Mesothelial cell of epicardium (in vitro differentiated cells): ENCODE measurements at regions not wholly inside any gene's neighbourhood (a gene's known extent, or its start where the extent isn't known, plus 50 kb on each side); places are given as distances from the start of the nearest gene placed in this dataset.

Source experiments
- DNase-seq, 2 experiments: peaks; one replicate each; pipeline ENCODE4 v3.0.0; 2021; ENCODE audit warnings: low spot score in 2 of 2; ENCODE audit not compliant: unreplicated experiment in 2 of 2
- H3K27ac Mint-ChIP-seq: 2 replicates; pipeline ENCODE4 v1.8.0; 2021; ENCODE audit warnings: mixed read lengths
- H3K27me3 Mint-ChIP-seq: 2 replicates; pipeline ENCODE4 v1.8.0; 2021; ENCODE audit warnings: low read depth, mixed read lengths
- H3K36me3 Mint-ChIP-seq: 2 replicates; pipeline ENCODE4 v1.8.0; 2021; ENCODE audit warnings: mixed read lengths
- H3K4me1 Mint-ChIP-seq: 2 replicates; pipeline ENCODE4 v1.8.0; 2021; ENCODE audit warnings: mixed read lengths
- H3K4me3 Mint-ChIP-seq: 2 replicates; pipeline ENCODE4 v1.8.0; 2021; ENCODE audit warnings: mild to moderate bottlenecking, moderate library complexity, mixed read lengths
- H3K9me3 Mint-ChIP-seq: 2 replicates; pipeline ENCODE4 v1.8.0; 2021; ENCODE audit warnings: mixed read lengths
- TF ChIP-seq, protein P1 (sequence below): fragments of 200-600 bp; sonication (generic); IDR thresholded peaks from one replicate; pipeline ENCODE4 v1.5.0; 2021; ENCODE audit warnings: antibody characterized with exemption; ENCODE audit not compliant: unreplicated experiment

DNA sequence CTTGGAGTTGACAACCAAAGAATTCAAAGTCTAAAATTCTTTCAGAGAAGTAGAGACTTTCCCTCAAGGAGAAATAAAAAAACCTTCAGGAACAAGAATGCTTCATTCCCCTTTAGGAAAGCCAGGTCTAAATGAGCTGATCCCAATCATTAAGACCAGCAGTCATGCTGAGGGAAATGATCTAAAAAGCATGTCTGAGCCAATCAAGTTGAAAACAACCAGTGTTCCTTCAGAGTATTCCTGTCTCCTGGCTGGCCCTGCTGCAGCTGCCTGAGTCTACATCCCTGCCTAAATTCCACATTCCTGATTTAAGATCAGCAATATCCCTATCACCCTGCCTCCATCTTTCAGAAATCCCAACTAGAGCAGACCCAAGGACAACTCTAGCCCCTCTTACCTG lies 244.5 kb downstream of the PLK2 start:
- H3K27ac Mint-ChIP-seq = no peak overlapping the region

DNA sequence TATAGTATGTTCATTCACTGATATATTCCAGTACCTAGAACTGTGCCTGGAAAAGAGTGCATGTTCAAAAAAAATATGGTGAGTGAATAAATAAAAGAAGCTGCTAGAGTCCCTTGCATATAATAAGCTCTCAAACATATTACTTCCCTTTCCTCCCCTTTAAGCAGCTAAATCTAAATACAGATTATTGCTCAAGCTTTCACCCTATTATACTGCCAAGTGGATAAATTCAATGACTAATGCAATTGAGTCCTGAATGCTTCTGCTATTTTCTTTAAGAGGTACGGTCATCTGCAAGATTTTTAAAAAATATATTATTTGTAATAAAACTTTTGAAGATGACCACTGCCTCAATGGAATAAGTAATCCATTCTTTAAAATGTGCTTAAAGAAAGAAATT lies 248.4 kb downstream of the PLK2 start:
- TF ChIP-seq, protein P1, sequence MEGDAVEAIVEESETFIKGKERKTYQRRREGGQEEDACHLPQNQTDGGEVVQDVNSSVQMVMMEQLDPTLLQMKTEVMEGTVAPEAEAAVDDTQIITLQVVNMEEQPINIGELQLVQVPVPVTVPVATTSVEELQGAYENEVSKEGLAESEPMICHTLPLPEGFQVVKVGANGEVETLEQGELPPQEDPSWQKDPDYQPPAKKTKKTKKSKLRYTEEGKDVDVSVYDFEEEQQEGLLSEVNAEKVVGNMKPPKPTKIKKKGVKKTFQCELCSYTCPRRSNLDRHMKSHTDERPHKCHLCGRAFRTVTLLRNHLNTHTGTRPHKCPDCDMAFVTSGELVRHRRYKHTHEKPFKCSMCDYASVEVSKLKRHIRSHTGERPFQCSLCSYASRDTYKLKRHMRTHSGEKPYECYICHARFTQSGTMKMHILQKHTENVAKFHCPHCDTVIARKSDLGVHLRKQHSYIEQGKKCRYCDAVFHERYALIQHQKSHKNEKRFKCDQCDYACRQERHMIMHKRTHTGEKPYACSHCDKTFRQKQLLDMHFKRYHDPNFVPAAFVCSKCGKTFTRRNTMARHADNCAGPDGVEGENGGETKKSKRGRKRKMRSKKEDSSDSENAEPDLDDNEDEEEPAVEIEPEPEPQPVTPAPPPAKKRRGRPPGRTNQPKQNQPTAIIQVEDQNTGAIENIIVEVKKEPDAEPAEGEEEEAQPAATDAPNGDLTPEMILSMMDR = no peak
- DNase-seq = no peak
- Mint-ChIP-seq H3K4me1 (peaks cover 16% of the 10 kb centered on the region), H3K27me3 (no peaks in the 10 kb centered on the region), H3K36me3 (no peaks in the 10 kb centered on the region), H3K27ac (no peak overlapping the region), H3K9me3 (peaks cover 5% of the 10 kb centered on the region), H3K4me3 (no peak overlapping the region)

More for the DNA sequence above, 244.5 kb downstream of the PLK2 start:
- Mint-ChIP-seq H3K27me3 (no peaks in the 10 kb centered on the region), H3K4me3 (no peak overlapping the region), H3K36me3 (peaks cover 9% of the 10 kb centered on the region), H3K4me1 (no peaks in the 10 kb centered on the region), H3K9me3 (peaks cover 26% of the 10 kb centered on the region)
- no peak for DNase-seq
- TF ChIP-seq, protein P1 = no peak

DNA sequence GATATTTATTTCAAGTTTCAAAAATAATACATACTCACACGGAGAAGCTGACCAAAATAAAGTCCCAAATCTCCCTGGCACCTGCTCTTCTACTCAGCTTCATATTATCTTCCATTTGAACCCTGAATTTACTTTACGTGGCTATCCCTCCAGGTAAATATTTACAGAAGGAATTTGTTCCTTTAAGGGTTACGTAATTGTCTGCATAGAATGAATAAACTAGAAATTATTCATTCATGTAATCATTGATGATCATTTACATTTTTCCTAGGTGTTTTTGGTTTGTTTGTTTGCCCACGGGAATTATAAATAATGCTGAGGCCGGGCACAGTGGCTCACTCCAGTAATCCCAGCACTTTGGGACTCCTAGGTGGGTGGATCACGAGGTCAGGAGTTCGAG lies 251.2 kb downstream of the PLK2 start:
- Mint-ChIP-seq H3K4me3 (no peak overlapping the region), H3K9me3 (no peaks in the 10 kb centered on the region), H3K36me3 (no peaks in the 10 kb centered on the region), H3K27ac (no peak overlapping the region), H3K27me3 (no peaks in the 10 kb centered on the region), H3K4me1 (peaks cover 32% of the 10 kb centered on the region)
- TF ChIP-seq, protein P1 = no peak
- DNase-seq = no peak

DNA sequence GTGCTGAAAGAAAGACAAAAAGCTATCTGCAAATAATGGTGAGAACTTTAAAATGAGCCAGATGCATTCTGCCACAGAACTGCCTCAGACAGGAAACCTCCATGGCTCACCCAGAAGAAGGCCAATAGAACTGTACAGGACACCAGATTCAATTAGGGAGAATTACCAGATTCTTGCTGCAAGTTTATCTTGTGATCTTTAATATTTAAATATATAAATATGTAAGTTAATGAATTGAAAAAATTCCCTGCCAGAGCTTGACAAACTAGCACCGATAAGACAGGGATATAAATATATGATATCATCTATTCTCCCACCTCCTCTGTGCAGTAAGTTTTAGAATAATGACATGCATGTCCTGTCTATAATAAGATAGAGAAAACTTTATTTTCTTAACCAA lies 252.8 kb downstream of the PLK2 start:
- H3K4me3 Mint-ChIP-seq = no peak overlapping the region
- no peaks in the 10 kb centered on the region for H3K36me3 Mint-ChIP-seq
- no peaks in the 10 kb centered on the region for H3K27me3 Mint-ChIP-seq
- H3K4me1 Mint-ChIP-seq = peaks cover 36% of the 10 kb centered on the region
- H3K27ac Mint-ChIP-seq = peak overlapping the region; percentile 62
- H3K9me3 Mint-ChIP-seq = peaks cover 5% of the 10 kb centered on the region
- no peak for DNase-seq
- TF ChIP-seq, protein P1 = no peak

DNA sequence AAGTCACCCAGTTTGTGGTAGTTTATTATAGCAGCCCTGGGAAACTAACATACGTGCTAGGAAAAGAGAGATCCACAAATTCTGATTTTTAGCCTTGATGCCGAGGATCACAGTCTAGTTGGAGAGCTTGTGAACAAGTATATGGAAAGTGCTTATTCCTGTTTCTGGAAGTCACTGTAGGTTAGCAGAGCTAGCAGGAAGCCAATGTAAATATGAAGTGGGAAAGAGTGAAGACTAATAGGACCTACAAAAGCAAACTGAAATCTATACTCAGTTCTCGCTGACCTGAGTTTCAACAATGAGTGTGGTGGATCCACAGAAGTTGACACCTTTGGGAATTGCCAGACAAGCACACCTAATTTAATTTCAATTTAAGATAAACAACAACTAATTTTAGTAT lies 254.9 kb downstream of the PLK2 start:
- Mint-ChIP-seq H3K4me3 (no peak overlapping the region), H3K27me3 (no peaks in the 10 kb centered on the region)
- no peak for DNase-seq

More for the DNA sequence above, 254.9 kb downstream of the PLK2 start:
- TF ChIP-seq, protein P1 = no peak
- no peak overlapping the region for H3K27ac Mint-ChIP-seq
- H3K9me3 Mint-ChIP-seq = peaks cover 13% of the 10 kb centered on the region
- peaks cover 38% of the 10 kb centered on the region for H3K4me1 Mint-ChIP-seq
- H3K36me3 Mint-ChIP-seq = no peaks in the 10 kb centered on the region
